ENCODE measurements at regions not wholly inside any gene's neighbourhood (a gene's known extent, or its start where the extent isn't known, plus 50 kb on each side); places are given as distances from the start of the nearest gene placed in this dataset.

- no peak for TF ChIP-seq CTCF (conservative IDR thresholded peaks at IDR 0.05; ENCODE audit: low read depth, low read length)
- no peak for TF ChIP-seq EZH2 (IDR thresholded peaks at IDR 0.05; ENCODE audit: low read length, unreplicated experiment)
- TF ChIP-seq EZH2phosphoT487 (IDR thresholded peaks at IDR 0.05; ENCODE audit: borderline replicate concordance, low read length), result no peak
Observed at GRCh38 chr2:128577141-128577930, 258.7 kb upstream of the HS6ST1 start.
